IgD-negative memory B cell (primary cell): ENCODE measurements at regions not wholly inside any gene's neighbourhood (a gene's known extent, or its start where the extent isn't known, plus 50 kb on each side); places are given as distances from the start of the nearest gene placed in this dataset.

Experiments used
- H3K27ac Mint-ChIP-seq, 3 donors: one replicate each; pipeline ENCODE4 v1.8.0; 2020 to 2022; ENCODE audit warnings: mild to moderate bottlenecking in 3 of 3, mixed read lengths in 3 of 3, moderate library complexity in 1 of 3
- H3K27me3 Mint-ChIP-seq: one replicate; pipeline ENCODE4 v1.8.0; 2021; ENCODE audit warnings: mixed read lengths
- H3K36me3 Mint-ChIP-seq: one replicate; pipeline ENCODE4 v1.8.0; 2020; ENCODE audit warnings: mild to moderate bottlenecking, mixed read lengths
- H3K4me1 Mint-ChIP-seq, 3 donors: one replicate each; pipeline ENCODE4 v1.8.0; 2020 to 2022; ENCODE audit warnings: mixed read lengths in 3 of 3, mild to moderate bottlenecking in 1 of 3
- H3K4me3 Mint-ChIP-seq, 4 donors: one replicate each; pipeline ENCODE4 v1.8.0; 2020 to 2022; ENCODE audit warnings: mild to moderate bottlenecking in 4 of 4, mixed read lengths in 4 of 4, moderate library complexity in 3 of 4
- H3K9me3 Mint-ChIP-seq, 3 donors: one replicate each; pipeline ENCODE4 v1.8.0; 2020 to 2021; ENCODE audit warnings: mixed read lengths in 3 of 3, mild to moderate bottlenecking in 1 of 3

DNA sequence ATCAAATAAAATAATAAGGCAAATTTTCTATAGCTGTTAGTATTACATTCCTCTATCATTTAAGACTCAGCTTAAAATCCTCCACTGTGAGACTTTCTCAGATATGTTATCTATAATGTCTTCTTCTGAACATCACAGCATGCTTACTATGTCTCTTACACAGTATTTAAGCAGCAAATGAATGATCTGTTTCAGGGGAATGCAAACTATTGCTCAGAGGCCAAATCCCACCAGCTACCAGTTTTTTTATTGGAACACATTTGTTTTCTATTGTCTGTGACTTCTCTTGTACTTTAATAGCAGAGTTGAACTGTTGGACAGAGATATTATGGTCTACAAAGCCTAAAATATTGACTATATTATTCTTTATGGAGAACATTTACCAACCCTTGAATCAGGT, 59.6 kb downstream of the C3orf38 start:
- H3K27me3 Mint-ChIP-seq, result peaks cover 4% of the 10 kb centered on the region
- no peak overlapping the region for H3K4me3 Mint-ChIP-seq
- no peak overlapping the region for H3K27ac Mint-ChIP-seq
- no peaks in the 10 kb centered on the region for H3K36me3 Mint-ChIP-seq
- H3K9me3 Mint-ChIP-seq, result peaks cover 0 to 2% (median 0%) of the 10 kb centered on the region in 3 donors
- peaks cover 0 to 2% (median 2%) of the 10 kb centered on the region in 3 donors for H3K4me1 Mint-ChIP-seq

DNA sequence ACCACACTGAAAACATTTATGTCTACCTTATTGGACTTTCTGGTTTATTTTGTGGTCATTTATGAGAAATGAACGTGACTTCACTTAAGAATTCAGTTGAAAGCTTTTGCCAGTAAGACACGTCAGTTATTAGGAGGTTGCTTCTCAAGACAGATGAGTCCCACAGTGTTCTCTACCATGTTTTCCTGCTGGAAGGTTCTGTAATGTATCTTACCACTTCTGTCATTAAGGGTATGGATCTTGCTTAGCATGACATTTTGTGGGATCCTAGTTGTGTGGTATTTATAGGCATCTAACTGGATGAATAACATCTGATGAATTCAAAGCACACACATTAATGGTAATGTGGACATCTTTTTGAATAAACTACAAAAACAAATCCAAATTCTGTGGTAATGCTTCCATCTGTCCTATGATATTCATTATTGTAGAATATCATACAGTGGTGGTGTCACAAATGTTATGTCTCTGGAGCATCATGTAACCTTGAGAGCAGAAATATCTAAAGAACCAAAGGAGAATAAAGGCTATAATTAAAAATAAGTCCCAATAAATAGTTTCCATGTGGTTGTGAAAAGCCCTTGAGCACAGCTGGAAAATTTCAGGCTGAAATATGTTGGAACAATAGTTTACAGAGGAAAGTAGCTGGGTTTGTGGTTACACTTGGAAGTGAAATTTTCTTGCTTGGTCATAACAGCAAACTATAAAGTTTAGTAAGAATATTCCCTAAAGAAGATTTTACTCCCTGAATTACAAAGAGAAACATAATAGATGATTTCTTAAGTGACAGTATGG, 61.5 kb downstream of the C3orf38 start:
- H3K4me3 Mint-ChIP-seq, result no peak overlapping the region
- H3K36me3 Mint-ChIP-seq, result no peaks in the 10 kb centered on the region
- H3K27ac Mint-ChIP-seq, result no peak overlapping the region
- H3K27me3 Mint-ChIP-seq, result peaks cover 6% of the 10 kb centered on the region
- H3K4me1 Mint-ChIP-seq, result peaks cover 0 to 2% (median under 1%) of the 10 kb centered on the region in 3 donors
- H3K9me3 Mint-ChIP-seq, result peaks cover 0 to 2% (median 0%) of the 10 kb centered on the region in 3 donors

DNA sequence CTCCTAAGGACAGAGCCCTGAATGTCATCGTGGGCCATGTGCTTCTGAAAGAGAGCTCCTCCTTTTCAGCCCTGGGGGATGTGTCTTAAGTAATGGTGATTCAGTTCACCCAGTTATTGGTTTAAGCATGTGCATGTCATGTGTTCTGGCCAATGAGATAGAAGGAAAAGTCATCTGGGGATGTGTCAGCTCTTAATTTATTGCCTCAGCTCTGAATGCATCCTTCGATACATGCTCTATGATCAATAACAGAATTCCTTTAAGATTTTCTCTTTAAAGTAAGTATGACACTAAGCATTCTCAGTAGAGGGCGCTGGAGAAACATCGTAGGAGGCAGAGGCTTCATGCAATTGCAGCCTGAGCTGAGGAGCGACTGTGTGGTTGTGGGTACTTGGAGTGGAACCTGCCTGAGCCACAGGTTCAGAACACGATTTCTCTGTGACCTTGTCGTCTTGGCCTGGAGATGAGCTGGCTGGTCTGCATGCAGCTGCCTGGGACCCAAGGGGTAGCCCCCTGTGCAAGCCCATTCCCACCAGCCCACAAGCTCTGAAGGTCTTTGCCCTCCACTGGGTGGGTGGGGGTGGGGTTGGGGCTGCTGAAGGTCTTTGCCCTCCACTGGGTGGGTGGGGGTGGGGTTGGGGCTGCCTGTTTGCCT, 69.5 kb downstream of the C3orf38 start:
- H3K4me3 Mint-ChIP-seq, result no peak overlapping the region

DNA sequence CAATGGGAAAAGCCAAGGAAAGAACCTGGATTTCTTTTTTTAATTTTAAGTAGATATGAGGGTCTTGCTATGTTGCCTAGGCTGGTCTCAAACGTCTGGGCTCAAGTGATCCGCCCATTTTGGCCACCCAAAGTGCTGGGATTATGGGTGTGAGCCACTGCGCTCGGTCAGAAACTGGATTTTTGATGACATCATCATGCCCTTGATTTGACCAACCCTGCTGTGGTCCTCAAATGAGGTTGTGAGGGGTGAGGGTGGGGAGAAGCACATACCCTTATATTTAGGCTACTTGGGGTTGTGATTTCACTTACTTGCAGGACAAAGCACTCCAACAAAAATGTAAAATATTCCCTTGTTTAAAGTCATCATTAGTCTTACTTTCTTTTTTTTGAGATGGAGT, 70.4 kb downstream of the C3orf38 start:
- Mint-ChIP-seq H3K27me3 (peaks cover 1% of the 10 kb centered on the region), H3K4me1 (peaks cover 4 to 5% (median 5%) of the 10 kb centered on the region in 3 donors), H3K4me3 (no peak overlapping the region), H3K27ac (peak overlapping the region in 1 of 3 donors; percentile 60), H3K36me3 (no peaks in the 10 kb centered on the region), H3K9me3 (peaks cover 0 to 1% (median 0%) of the 10 kb centered on the region in 3 donors)

More for the DNA sequence above, 69.5 kb downstream of the C3orf38 start:
- Mint-ChIP-seq H3K36me3 (no peaks in the 10 kb centered on the region), H3K27me3 (peaks cover 2% of the 10 kb centered on the region), H3K4me1 (peaks cover 4 to 5% (median 5%) of the 10 kb centered on the region in 3 donors), H3K27ac (peak overlapping the region in 1 of 3 donors; percentile 7), H3K9me3 (peaks cover 0 to 1% (median 0%) of the 10 kb centered on the region in 3 donors)

DNA sequence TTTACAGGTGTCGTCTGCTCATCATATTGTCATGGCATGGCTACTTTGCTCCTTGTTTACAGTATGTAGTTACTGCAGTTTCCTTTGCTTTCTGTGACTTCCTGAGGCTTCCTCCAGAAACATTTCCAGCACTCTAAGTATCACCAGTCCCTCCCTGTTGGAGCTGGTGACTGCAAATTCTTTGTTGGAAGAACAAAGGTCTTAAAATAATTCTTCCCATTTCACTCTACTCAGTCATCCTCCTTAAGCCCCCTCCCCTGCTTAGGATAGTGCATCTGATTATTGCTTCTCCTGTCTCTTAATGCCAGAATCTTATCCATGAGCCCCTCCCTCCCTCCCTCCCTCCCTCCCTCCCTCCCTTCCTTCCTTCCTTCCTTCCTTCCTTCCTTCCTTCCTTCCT, 72.0 kb downstream of the C3orf38 start:
- Mint-ChIP-seq H3K4me1 (peaks cover 5 to 7% (median 5%) of the 10 kb centered on the region in 3 donors), H3K36me3 (no peaks in the 10 kb centered on the region), H3K4me3 (no peak overlapping the region), H3K27me3 (no peaks in the 10 kb centered on the region), H3K9me3 (peaks cover 0 to 2% (median 1%) of the 10 kb centered on the region in 3 donors), H3K27ac (no peak overlapping the region)

DNA sequence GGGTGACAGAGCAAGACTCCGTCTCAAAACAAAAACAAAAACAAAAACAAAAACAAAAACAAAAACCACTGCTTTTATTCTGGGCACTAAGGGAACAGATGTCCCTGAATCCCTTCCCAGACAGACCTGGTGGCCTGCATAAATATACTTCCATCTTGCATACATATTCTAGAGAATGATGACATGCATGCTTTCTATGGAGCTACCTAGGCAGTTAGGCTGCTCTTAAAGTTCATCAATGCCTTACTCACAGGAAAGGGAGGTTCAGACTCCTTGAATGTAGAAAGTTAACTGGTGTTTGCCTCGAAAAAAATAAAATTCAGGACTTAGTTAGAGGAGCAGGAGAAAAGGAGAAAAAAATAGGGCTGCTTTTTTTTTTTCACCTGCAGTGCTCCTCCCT, 72.6 kb downstream of the C3orf38 start:
- Mint-ChIP-seq H3K27ac (no peak overlapping the region), H3K4me1 (peaks cover 5 to 7% (median 5%) of the 10 kb centered on the region in 3 donors), H3K4me3 (peak overlapping the region in 1 of 4 donors; percentile 60), H3K9me3 (peaks cover 0 to 2% (median 1%) of the 10 kb centered on the region in 3 donors), H3K36me3 (no peaks in the 10 kb centered on the region), H3K27me3 (no peaks in the 10 kb centered on the region)

DNA sequence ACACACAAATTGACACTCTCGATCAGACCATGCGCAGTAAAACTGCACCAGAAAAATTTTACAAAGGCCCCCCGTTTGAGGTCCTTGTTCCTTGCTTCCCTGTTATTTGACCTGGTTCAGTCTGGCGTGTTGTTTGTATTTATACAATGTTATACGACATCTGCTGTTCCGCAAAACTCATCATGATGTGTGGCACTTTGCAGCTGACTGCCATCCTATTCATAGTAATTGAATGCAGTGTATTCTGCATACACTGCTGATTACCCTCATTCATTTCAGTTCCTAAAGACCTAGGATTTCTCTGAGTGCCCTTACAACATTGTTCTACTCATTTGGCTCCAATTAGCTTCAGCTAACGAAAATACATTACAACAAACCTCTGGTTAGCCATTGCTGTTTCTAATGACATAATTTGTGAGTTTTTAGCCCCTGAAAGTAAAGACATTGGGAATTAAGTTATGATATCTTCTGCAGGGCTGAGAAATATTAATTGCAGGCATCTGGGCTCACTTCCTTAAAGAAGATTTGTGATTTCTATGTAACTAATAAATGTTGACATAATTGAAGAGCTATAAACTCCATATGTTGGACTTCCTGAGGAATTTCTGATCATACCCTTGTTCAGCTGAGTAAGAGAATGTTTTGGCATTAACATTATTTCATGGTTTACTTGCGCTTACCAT, 75.7 kb downstream of the C3orf38 start:
- H3K4me1 Mint-ChIP-seq, result peaks cover 0 to 3% (median 0%) of the 10 kb centered on the region in 3 donors
- H3K27me3 Mint-ChIP-seq, result no peaks in the 10 kb centered on the region
- H3K36me3 Mint-ChIP-seq, result no peaks in the 10 kb centered on the region
- peaks cover 0 to 2% (median 1%) of the 10 kb centered on the region in 3 donors for H3K9me3 Mint-ChIP-seq
- H3K4me3 Mint-ChIP-seq, result no peak overlapping the region
- no peak overlapping the region for H3K27ac Mint-ChIP-seq

DNA sequence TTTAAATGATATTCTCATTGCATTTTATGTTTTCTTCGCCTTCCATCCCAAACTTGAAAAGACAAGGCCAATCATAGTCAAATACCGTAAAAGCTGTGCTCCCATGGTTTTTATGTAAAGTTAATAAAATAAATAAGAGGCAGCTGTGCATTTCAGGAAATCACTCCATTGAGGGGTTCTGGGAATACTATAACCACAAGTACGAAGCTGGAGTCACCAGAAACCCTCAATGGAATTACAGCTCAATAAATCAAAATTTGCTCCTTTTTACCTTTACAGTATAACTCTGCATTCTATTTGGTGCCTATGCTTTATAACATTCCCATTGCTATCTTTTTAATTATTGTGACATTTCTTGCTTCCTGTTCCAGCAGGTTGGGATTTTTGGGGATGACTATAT, 77.2 kb downstream of the C3orf38 start:
- H3K9me3 Mint-ChIP-seq, result peaks cover 0 to 2% (median 0%) of the 10 kb centered on the region in 3 donors
- H3K4me3 Mint-ChIP-seq, result no peak overlapping the region
- H3K4me1 Mint-ChIP-seq, result peaks cover 0 to 3% (median 0%) of the 10 kb centered on the region in 3 donors
- H3K36me3 Mint-ChIP-seq, result no peaks in the 10 kb centered on the region
- H3K27ac Mint-ChIP-seq, result no peak overlapping the region
- H3K27me3 Mint-ChIP-seq, result no peaks in the 10 kb centered on the region

DNA sequence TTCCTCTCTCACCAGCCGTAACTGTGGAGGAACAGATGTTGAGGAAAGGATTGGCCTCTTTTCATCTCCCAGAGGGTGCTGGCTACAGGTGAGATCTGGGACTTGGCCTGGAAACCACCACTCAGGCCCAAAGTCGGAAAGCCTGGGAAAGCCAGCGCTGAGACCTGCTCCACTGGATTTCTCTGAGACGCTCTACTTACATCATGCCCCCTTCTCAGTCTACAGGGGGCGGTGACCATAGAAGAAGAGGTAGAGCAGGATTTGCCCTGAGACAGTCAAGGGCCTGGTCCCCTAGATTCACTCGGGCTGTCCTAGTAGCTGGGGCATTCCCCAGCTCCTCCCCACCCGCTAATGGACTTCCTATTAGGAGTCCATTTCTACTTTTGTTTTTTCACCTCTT, 80.9 kb downstream of the C3orf38 start:
- H3K27ac Mint-ChIP-seq, result no peak overlapping the region
- H3K9me3 Mint-ChIP-seq, result peaks cover 0 to 2% (median 1%) of the 10 kb centered on the region in 3 donors
- H3K4me3 Mint-ChIP-seq, result no peak overlapping the region
- H3K27me3 Mint-ChIP-seq, result no peaks in the 10 kb centered on the region
- H3K4me1 Mint-ChIP-seq, result peaks cover 0 to 2% (median 0%) of the 10 kb centered on the region in 3 donors
- H3K36me3 Mint-ChIP-seq, result no peaks in the 10 kb centered on the region

DNA sequence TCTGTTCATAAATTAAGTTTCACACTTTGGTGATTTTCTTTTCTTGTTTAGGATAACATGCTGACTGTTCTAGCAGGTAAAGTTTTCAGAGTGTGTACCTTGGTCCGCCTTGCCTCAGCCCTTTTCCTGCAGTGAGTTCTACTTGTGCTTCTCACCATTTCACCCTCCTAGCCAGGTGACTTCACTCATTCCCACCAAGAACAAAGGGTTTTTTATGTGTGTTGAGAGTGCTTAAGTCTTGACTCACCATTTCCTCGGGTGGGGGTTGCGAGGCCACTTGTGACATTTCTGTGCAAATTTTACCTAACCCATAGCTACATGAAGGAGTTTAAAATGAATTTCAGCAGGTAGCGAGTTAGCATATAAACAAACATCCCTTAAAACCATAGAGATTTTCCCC, 81.4 kb downstream of the C3orf38 start:
- peaks cover 0 to 2% (median 0%) of the 10 kb centered on the region in 3 donors for H3K4me1 Mint-ChIP-seq
- H3K27me3 Mint-ChIP-seq, result no peaks in the 10 kb centered on the region
- no peak overlapping the region for H3K4me3 Mint-ChIP-seq

DNA sequence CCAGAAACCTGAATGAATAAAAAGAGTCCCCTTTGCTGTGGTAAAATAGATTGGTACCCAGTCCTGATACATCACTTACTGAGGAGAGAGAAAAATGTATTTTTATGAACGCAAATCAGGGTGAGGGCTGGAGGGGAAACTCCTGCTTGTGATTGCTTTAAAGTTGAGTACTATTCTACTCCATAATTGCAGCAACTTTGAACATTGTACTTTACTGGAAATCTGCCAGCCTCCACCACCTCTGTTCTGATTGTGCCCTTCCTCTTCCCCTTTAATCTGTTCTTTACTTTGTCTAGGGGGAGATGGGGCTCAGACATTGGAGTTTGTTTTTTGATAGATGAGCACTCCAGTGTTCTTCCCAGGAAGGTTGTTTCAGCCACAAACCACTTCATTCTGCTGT, 81.9 kb downstream of the C3orf38 start:
- H3K9me3 Mint-ChIP-seq, result peaks cover 0 to 2% (median 1%) of the 10 kb centered on the region in 3 donors
- no peaks in the 10 kb centered on the region for H3K36me3 Mint-ChIP-seq
- H3K27me3 Mint-ChIP-seq, result no peaks in the 10 kb centered on the region
- H3K27ac Mint-ChIP-seq, result no peak overlapping the region
- peaks cover 0 to 2% (median 0%) of the 10 kb centered on the region in 3 donors for H3K4me1 Mint-ChIP-seq
- no peak overlapping the region for H3K4me3 Mint-ChIP-seq

More for the DNA sequence above, 81.4 kb downstream of the C3orf38 start:
- no peak overlapping the region for H3K27ac Mint-ChIP-seq
- no peaks in the 10 kb centered on the region for H3K36me3 Mint-ChIP-seq
- peaks cover 0 to 2% (median 1%) of the 10 kb centered on the region in 3 donors for H3K9me3 Mint-ChIP-seq

DNA sequence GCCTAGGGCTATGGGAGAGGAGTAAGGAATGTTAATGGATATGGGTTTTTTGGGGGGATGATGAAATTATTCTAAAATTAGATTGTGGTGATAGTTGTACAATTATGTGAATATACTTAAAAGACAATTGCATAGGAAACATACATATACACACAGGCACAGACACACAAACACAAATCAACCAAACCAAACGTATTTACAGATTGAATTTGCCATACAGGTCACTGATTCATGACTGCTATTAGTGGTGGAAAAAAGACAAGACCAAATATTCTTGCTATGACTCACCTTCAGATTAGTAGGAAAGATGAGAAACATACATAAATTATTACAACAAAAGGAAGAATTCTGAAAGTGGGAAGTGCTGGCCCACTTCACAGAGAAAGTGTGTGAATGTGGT, 85.3 kb downstream of the C3orf38 start:
- Mint-ChIP-seq H3K4me3 (no peak overlapping the region), H3K36me3 (no peaks in the 10 kb centered on the region), H3K4me1 (peaks cover 0 to 2% (median 0%) of the 10 kb centered on the region in 3 donors), H3K9me3 (peaks cover 0 to 2% (median 1%) of the 10 kb centered on the region in 3 donors), H3K27me3 (no peaks in the 10 kb centered on the region), H3K27ac (no peak overlapping the region)

DNA sequence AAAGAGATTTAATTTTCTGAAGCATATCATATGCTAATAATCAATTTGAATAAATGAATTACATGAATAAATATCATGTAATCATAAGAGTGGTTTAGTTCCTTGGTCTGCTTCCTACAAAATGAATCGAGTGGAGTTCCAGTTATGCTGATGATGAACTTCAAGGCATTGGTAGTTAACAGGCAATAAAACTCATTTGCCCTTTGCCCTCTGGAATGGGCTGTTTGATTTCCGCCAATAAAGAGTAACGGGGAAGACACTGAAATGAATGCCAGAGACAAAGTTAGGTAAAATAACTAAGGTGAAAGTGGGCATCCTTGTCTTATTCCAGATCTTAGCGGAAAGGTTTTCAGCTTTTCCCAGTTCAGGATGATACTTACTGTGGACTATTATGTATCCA, 90.1 kb downstream of the C3orf38 start:
- H3K27ac Mint-ChIP-seq, result no peak overlapping the region
- no peak overlapping the region for H3K4me3 Mint-ChIP-seq
- no peaks in the 10 kb centered on the region for H3K4me1 Mint-ChIP-seq
- H3K27me3 Mint-ChIP-seq, result no peaks in the 10 kb centered on the region
- no peaks in the 10 kb centered on the region for H3K36me3 Mint-ChIP-seq
- peaks cover 3 to 5% (median 4%) of the 10 kb centered on the region in 3 donors for H3K9me3 Mint-ChIP-seq

DNA sequence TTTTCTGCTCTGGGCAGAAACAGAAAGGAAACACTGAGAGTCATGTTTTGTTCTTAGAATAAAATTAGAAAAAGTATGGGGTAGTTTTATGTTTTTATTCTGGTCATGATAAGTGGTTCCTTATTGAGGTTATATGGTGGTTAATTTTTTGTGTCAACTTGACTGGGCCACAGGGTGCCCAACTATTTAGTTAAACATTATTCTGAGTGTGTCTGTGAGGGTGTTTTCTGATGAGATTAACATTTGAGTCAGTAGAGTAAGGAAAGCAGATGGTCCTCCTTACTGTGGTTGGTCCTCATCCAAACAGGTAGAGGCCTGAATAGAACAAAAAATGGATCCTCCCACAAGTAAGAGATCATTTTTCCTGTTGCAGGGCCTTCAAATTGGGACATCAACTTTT, 98.9 kb downstream of the C3orf38 start:
- Mint-ChIP-seq H3K27me3 (no peaks in the 10 kb centered on the region), H3K36me3 (no peaks in the 10 kb centered on the region), H3K4me3 (no peak overlapping the region), H3K9me3 (peaks cover 3 to 9% (median 6%) of the 10 kb centered on the region in 3 donors), H3K27ac (no peak overlapping the region), H3K4me1 (peaks cover 0 to 1% (median 0%) of the 10 kb centered on the region in 3 donors)

DNA sequence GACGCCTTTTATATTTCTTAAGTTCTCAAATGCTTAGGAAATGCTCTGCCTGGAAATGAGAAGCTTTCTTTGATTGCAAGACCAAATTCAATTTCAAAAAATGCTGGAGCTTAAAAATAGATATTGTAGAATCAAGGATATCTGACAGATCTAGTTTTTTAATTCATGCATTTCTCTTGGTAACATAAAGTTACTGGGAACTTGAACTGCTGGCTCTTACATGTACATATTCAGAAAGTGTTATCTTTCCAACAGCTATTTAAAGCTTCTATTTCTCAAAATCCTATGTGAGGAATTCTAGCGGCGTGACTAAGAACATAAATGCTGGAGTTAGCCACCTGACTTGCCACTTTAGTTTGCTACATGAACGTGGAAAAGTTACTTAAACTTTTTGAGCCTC, 109.3 kb downstream of the C3orf38 start:
- Mint-ChIP-seq H3K36me3 (no peaks in the 10 kb centered on the region), H3K9me3 (peaks cover 0 to 4% (median 0%) of the 10 kb centered on the region in 3 donors), H3K4me3 (no peak overlapping the region), H3K27ac (no peak overlapping the region), H3K27me3 (no peaks in the 10 kb centered on the region), H3K4me1 (peaks cover 0 to 2% (median 0%) of the 10 kb centered on the region in 3 donors)
